K562 (cell line): ENCODE measurements at regions not wholly inside any gene's neighbourhood (a gene's known extent, or its start where the extent isn't known, plus 50 kb on each side); places are given as distances from the start of the nearest gene placed in this dataset.

ENCODE experiments used
- ATAC-seq: fragments of 200-7000 bp; cut with Tn5 transposase; 3 replicates; pipeline ENCODE4 v1.9.1; 2020; ENCODE audit warnings: moderate library complexity
- BruUV-seq: library from RNA; stranded (reverse); fragments of 400-500 nt; replicated peaks from 2 replicates; lab custom pipeline; 2021; lab: Mats Ljungman, UMichigan
- CTCF ChIA-PET: fragments of 300-600 bp; formaldehyde crosslinking; extraction: SDS; loops from one replicate; lab custom pipeline; 2021; ENCODE audit warnings: low intra/inter-chr PET ratio; lab: Yijun Ruan, JAX
- POLR2A ChIA-PET: fragments of 300-600, 350-650 bp; sonication (Branson Sonifier 250); formaldehyde crosslinking; extraction: SDS; loops from one replicate; lab custom pipeline; 2021; ENCODE audit warnings: antibody characterized with exemption, inconsistent platforms; lab: Yijun Ruan, JAX
- DNase-seq, 4 experiments: peaks; one replicate each; pipeline versions ENCODE4 v3.0.0 to v3.0.0-alpha.2; 2011 to 2018; ENCODE audit warnings: low spot score in 3 of 4, mixed read lengths in 3 of 4; ENCODE audit errors: extremely low read depth in 1 of 4
- FAIRE-seq: peaks from 2 replicates; lab custom pipeline; 2011; peaks lifted over from hg19 to GRCh38; lab: Jason Lieb, UNC
- H2AFZ ChIP-seq: 2 replicates; pipeline ENCODE4 v1.6.0; 2011; ENCODE audit warnings: low read depth, low read length, control low read depth, inconsistent platforms
- H3K27ac ChIP-seq: fragments of 200-600 bp; 3 replicates; pipeline ENCODE4 v1.8.0; 2011; ENCODE audit warnings: low read depth, mild to moderate bottlenecking, control low read depth, inconsistent platforms, low read length, moderate library complexity, mixed read lengths; ENCODE audit errors: extremely low read depth
- H3K27me3 ChIP-seq, 2 experiments: fragments of 300-600 bp in 1 of 2; 2 replicates in 1 of 2; 3 replicates in 1 of 2; pipeline versions ENCODE4 v1.6.0 to v1.8.0; 2011; ENCODE audit warnings: inconsistent platforms in 2 of 2, low read length in 2 of 2, mild to moderate bottlenecking in 1 of 2, mixed read lengths in 1 of 2, moderate library complexity in 1 of 2; ENCODE audit not compliant: control insufficient read depth in 2 of 2, insufficient read depth in 2 of 2
- H3K36me3 ChIP-seq: fragments of 300-600 bp; 3 replicates; pipeline ENCODE4 v1.8.0; 2011; ENCODE audit warnings: mild to moderate bottlenecking, low read length, inconsistent platforms; ENCODE audit not compliant: control insufficient read depth, insufficient read depth
- H3K4me1 ChIP-seq, 2 experiments: fragments of 200-600 bp in 1 of 2; replicated peaks in 1 of 2; 2 replicates in 1 of 2; 3 replicates in 1 of 2; pipeline versions ENCODE4 v1.5.1 to v1.8.0; 2011; ENCODE audit warnings: inconsistent platforms in 2 of 2, low read length in 2 of 2, mild to moderate bottlenecking in 1 of 2, mixed read lengths in 1 of 2, moderate library complexity in 1 of 2; ENCODE audit not compliant: control insufficient read depth in 2 of 2, insufficient read depth in 2 of 2
- H3K4me2 ChIP-seq: 2 replicates; pipeline ENCODE4 v1.6.1; 2011; ENCODE audit warnings: low read length, control low read depth, inconsistent platforms, mixed read lengths; ENCODE audit not compliant: insufficient read depth
- H3K4me3 ChIP-seq: fragments of 200-600 bp; sonication (generic), shearing (Covaris generic); 2 replicates; pipeline ENCODE4 v1.5.1; 2016; ENCODE audit warnings: control low read depth, inconsistent platforms
- H3K79me2 ChIP-seq: fragments of 200-600 bp; 3 replicates; pipeline ENCODE4 v1.8.0; 2011; ENCODE audit warnings: low read length, inconsistent platforms; ENCODE audit not compliant: control insufficient read depth, insufficient read depth
- H3K9ac ChIP-seq, 2 experiments: 2 replicates each; pipeline versions ENCODE4 v1.6.0 to v1.6.1; 2011; ENCODE audit warnings: low read depth in 2 of 2, low read length in 2 of 2, control low read depth in 1 of 2, inconsistent platforms in 1 of 2, mild to moderate bottlenecking in 1 of 2, mixed read lengths in 1 of 2; ENCODE audit not compliant: insufficient read depth in 1 of 2
- H3K9me1 ChIP-seq: one replicate; pipeline ENCODE4 v1.6.0; 2011; ENCODE audit warnings: inconsistent platforms, mild to moderate bottlenecking, low read length, moderate library complexity; ENCODE audit not compliant: control insufficient read depth, insufficient read depth
- H3K9me3 ChIP-seq: replicated peaks from 2 replicates; pipeline ENCODE4 v1.5.1; 2011; ENCODE audit warnings: low read depth, low read length, inconsistent platforms; ENCODE audit not compliant: control insufficient read depth, insufficient read depth
- H4K20me1 ChIP-seq: replicated peaks from 2 replicates; pipeline ENCODE4 v1.6.1; 2011; ENCODE audit warnings: low read length, inconsistent platforms, mixed read lengths; ENCODE audit not compliant: control insufficient read depth, insufficient read depth
- BHLHE40 ChIP-seq: IDR thresholded peaks from 2 replicates; pipeline ENCODE4 v1.6.1; 2011; ENCODE audit warnings: low read length, improper control_type of control experiment
- CBX2 ChIP-seq: fragments of 200-600 bp; sonication (generic); IDR thresholded peaks from one replicate; pipeline ENCODE4 v1.6.1; 2012; ENCODE audit warnings: mild to moderate bottlenecking, low read length, inconsistent platforms; ENCODE audit not compliant: insufficient read depth, poor library complexity, severe bottlenecking
- KHSRP ChIP-seq: fragments of 450-650 bp; IDR thresholded peaks from 2 replicates; pipeline ENCODE4 v1.6.1; 2017
- MAFF ChIP-seq: IDR thresholded peaks from 2 replicates; pipeline ENCODE4 v1.6.1; 2012; ENCODE audit warnings: low read length, improper control_type of control experiment
- MLLT1 ChIP-seq, 2 experiments: fragments of 450-650 bp; IDR thresholded peaks; 2 replicates each; pipeline ENCODE4 v1.6.1; 2016
- PATZ1 ChIP-seq: fragments of 250-450 bp; sonication (Bioruptor Pico); IDR thresholded peaks from 2 replicates; pipeline ENCODE4 v1.5.0; 2020; ENCODE audit warnings: mild to moderate bottlenecking, borderline replicate concordance
- STAG1 ChIP-seq: sonication (generic); formaldehyde crosslinking; IDR thresholded peaks from 2 replicates; pipeline ENCODE4 v1.5.0; 2020; ENCODE audit warnings: missing genetic modification reagents, borderline replicate concordance
- ZNF280A ChIP-seq: fragments of 450-650 bp; IDR thresholded peaks from 2 replicates; pipeline ENCODE4 v1.6.1; 2018; ENCODE audit warnings: mild to moderate bottlenecking, low read depth; ENCODE audit not compliant: partially characterized antibody
- WGBS: fragments of 100-300 bp; shearing (Covaris generic); methylation state at CpG from one replicate; pipeline ENCODE4 v1.1.6; 2016; ENCODE audit warnings: low coverage, mixed read lengths; ENCODE audit not compliant: insufficient coverage; ENCODE audit errors: missing lambda C conversion rate; 5-methylcytosine and 5-hydroxymethylcytosine counted together
- in situ Hi-C: fragments of 300-500 bp; cut with MboI; formaldehyde crosslinking; loops from 4 replicates; pipeline ENCODE4 v1.15.0; 2018; ENCODE audit warnings: inconsistent platforms, mixed read lengths
- intact Hi-C: fragments of 100-400 bp; cut with micrococcal nuclease; formaldehyde crosslinking; loops from 2 replicates; pipeline ENCODE4 v1.14.2; 2022
- TF ChIP-seq, protein P1 (sequence below), 2 experiments: IDR thresholded peaks in 1 of 2; conservative IDR thresholded peaks in 1 of 2; 2 replicates each; pipeline ENCODE4 v1.6.1; 2016; ENCODE audit warnings: low read depth in 2 of 2, mild to moderate bottlenecking in 1 of 2, missing compliant biosample characterization in 1 of 2, missing genetic modification characterization in 1 of 2, moderate library complexity in 1 of 2

GRCh38 chr6:81144346-81144745 lies 608.1 kb downstream of the TENT5A start (continued):
- TF ChIP-seq MAFF (no peak), PATZ1 (CRISPR knock-in tag) (no peak), BHLHE40 (no peak), STAG1 (CRISPR knock-in tag) (no peak)

DNA sequence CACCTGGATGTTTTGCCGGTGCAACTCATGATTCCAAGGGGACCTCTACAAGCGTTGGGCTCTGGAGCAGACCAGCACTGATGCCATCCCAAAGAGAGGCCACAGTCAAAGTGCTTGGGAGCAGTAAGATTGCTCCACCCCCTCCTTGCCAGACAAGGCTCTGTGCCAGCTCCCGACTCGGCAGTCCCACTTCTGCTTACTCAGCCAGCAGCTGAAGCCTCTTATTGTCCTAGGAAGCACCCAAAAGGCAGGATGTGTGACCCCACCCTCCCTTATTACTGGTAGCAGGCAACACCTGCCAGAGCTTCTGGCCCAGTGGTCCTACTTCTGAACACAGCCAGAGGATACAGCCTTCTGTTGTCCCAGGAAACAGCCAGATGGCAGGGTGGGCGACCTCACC lies 614.2 kb downstream of the TENT5A start:
- ATAC-seq: no peak
- Histone ChIP-seq H3K36me3 (no peaks in the 10 kb centered on the region), H3K4me3 (no peak overlapping the region), H2AFZ (no peak overlapping the region), H3K4me1 (no peaks in the 10 kb centered on the region), H3K9me3 (no peaks in the 10 kb centered on the region), H3K9me1 (no peaks in the 10 kb centered on the region), H4K20me1 (no peaks in the 10 kb centered on the region), H3K9ac (no peak overlapping the region)
- 3% methylated on average over 5 of the region's 5 CpGs for WGBS
- CTCF ChIA-PET: no interaction called here
- intact Hi-C loops: no loop called here
- POLR2A ChIA-PET: no interaction called here
- no peak for FAIRE-seq
- no TSS peak for BruUV-seq
- TF ChIP-seq ZNF280A (no peak), KHSRP (no peak), CBX2 (no peak), MLLT1 (IDR thresholded peaks at IDR 0.05) (no peak)
- TF ChIP-seq, protein P1, sequence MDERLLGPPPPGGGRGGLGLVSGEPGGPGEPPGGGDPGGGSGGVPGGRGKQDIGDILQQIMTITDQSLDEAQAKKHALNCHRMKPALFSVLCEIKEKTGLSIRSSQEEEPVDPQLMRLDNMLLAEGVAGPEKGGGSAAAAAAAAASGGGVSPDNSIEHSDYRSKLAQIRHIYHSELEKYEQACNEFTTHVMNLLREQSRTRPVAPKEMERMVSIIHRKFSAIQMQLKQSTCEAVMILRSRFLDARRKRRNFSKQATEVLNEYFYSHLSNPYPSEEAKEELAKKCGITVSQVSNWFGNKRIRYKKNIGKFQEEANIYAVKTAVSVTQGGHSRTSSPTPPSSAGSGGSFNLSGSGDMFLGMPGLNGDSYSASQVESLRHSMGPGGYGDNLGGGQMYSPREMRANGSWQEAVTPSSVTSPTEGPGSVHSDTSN (CRISPR knock-in tag; IDR thresholded peaks at IDR 0.05; ENCODE audit: low read depth): no peak
- TF ChIP-seq, protein P1 (tag; conservative IDR thresholded peaks at IDR 0.05; ENCODE audit: low read depth): no peak
- TF ChIP-seq, all 486 proteins: peak for 0
- H3K27me3 ChIP-seq: no peaks in the 10 kb centered on the region
- no peaks in the 10 kb centered on the region for H3K79me2 ChIP-seq
- no peak overlapping the region for H3K4me2 ChIP-seq
- H3K27ac ChIP-seq: no peak overlapping the region
- in situ Hi-C loops: no loop called here
- DNase-seq: no peak
